KMS-11 (cell line): ENCODE measurements at regions not wholly inside any gene's neighbourhood (a gene's known extent, or its start where the extent isn't known, plus 50 kb on each side); places are given as distances from the start of the nearest gene placed in this dataset.

Experiments
- H2AFZ ChIP-seq: fragments of 200-600 bp; sonication (generic); 2 replicates; pipeline ENCODE4 v1.6.1; 2016; ENCODE audit warnings: antibody characterized with exemption, mixed run types, low read depth
- H3K27ac ChIP-seq: fragments of 200-600 bp; sonication (generic); 2 replicates; pipeline ENCODE4 v1.6.1; 2016; ENCODE audit warnings: mild to moderate bottlenecking, mixed run types
- H3K27me3 ChIP-seq: fragments of 200-600 bp; sonication (generic); 2 replicates; pipeline ENCODE4 v1.6.1; 2017; ENCODE audit warnings: mild to moderate bottlenecking, low read depth, mixed run types, moderate library complexity; ENCODE audit not compliant: insufficient read depth
- H3K36me3 ChIP-seq: fragments of 200-600 bp; sonication (generic); 2 replicates; pipeline ENCODE4 v1.6.1; 2017; ENCODE audit warnings: mild to moderate bottlenecking, mixed run types; ENCODE audit not compliant: insufficient read depth
- H3K4me1 ChIP-seq: fragments of 200-600 bp; sonication (generic); 2 replicates; pipeline ENCODE4 v1.6.1; 2016; ENCODE audit warnings: mild to moderate bottlenecking, low read depth, mixed run types; ENCODE audit not compliant: poor library complexity, severe bottlenecking
- H3K4me2 ChIP-seq: fragments of 200-600 bp; sonication (generic); 2 replicates; pipeline ENCODE4 v1.7.0; 2016; ENCODE audit warnings: mild to moderate bottlenecking, mixed run types
- H3K4me3 ChIP-seq: fragments of 200-600 bp; sonication (generic); IDR thresholded peaks from 2 replicates; pipeline ENCODE4 v1.6.1; 2017; ENCODE audit warnings: low read depth, low read length, mixed read lengths; ENCODE audit not compliant: insufficient read depth
- H3K79me2 ChIP-seq: fragments of 200-600 bp; sonication (generic); 2 replicates; pipeline ENCODE4 v1.6.1; 2016; ENCODE audit warnings: low read depth, mixed run types; ENCODE audit not compliant: insufficient read depth
- H3K9ac ChIP-seq: fragments of 200-600 bp; sonication (generic); 2 replicates; pipeline ENCODE4 v1.6.1; 2016; ENCODE audit warnings: mild to moderate bottlenecking, mixed run types
- H4K20me1 ChIP-seq: fragments of 200-600 bp; sonication (generic); 2 replicates; pipeline ENCODE4 v1.6.1; 2016; ENCODE audit warnings: mild to moderate bottlenecking, mixed run types; ENCODE audit not compliant: insufficient read depth
- CTCF ChIP-seq: fragments of 200-600 bp; sonication (generic); conservative IDR thresholded peaks from 2 replicates; pipeline ENCODE4 v1.6.1; 2017; ENCODE audit warnings: low read depth, mild to moderate bottlenecking, antibody characterized with exemption, low read length, moderate library complexity, mixed read lengths

DNA sequence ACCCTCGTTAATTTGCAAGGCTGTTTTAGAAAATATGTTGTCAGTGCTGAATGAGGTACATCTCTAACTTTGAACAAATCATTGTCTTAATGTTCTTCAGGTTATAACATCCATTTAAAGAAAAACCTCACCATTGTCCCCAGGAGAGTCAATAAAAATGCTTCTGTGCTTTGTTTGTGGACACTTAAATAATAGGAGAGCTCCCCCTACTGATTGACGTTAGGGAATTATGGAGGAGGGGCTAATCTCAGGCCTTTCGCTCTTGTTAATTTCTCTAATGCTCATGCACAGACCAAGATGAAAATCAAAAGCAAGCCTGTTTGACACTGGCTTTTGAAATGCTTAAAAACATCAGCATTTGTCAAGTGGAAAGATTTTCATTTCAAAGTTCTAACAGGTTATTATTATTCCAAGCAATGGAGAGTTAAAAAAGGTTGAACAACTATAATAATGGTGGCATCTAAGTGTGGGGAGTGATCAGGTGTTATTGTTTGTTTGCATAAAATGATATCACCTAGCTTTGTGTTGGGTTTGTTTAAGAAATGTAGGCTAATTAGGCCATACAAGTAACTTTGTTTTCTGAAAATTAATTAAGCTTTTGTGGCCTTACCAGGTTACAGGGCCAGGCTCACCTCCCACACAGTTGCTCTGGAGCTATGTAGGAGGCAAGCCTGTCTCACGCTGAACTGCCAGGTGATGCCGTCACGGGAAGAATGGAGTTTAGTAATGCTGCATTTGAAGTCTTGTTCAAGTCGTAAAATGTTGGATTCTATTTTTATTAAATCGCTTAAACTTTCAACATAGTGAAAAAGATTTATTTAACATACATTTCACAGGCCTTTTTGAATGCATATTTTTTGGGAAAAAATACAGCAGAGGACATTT, 51.7 kb upstream of the SMIM21 start:
- H3K36me3 ChIP-seq = no peaks in the 10 kb centered on the region
- no peaks in the 10 kb centered on the region for H4K20me1 ChIP-seq
- H3K4me2 ChIP-seq = no peak overlapping the region
- no peak overlapping the region for H3K9ac ChIP-seq
- H3K27me3 ChIP-seq = no peaks in the 10 kb centered on the region
- peak; percentile 75 for TF ChIP-seq CTCF
- no peaks in the 10 kb centered on the region for H3K4me1 ChIP-seq
- H2AFZ ChIP-seq = no peak overlapping the region
- no peaks in the 10 kb centered on the region for H3K79me2 ChIP-seq
- H3K27ac ChIP-seq = no peak overlapping the region
- H3K4me3 ChIP-seq = no peak overlapping the region

GRCh38 chr18:75477900-75478299, 50.4 kb upstream of the SMIM21 start:
- Histone ChIP-seq H3K9ac (no peak overlapping the region), H3K4me3 (no peak overlapping the region), H3K79me2 (no peaks in the 10 kb centered on the region), H3K4me2 (no peak overlapping the region), H3K27ac (no peak overlapping the region), H4K20me1 (no peaks in the 10 kb centered on the region), H3K27me3 (no peaks in the 10 kb centered on the region), H3K4me1 (no peaks in the 10 kb centered on the region), H3K36me3 (no peaks in the 10 kb centered on the region), H2AFZ (no peak overlapping the region)
- no peak for TF ChIP-seq CTCF
